ENCODE measurements at regions not wholly inside any gene's neighbourhood (a gene's known extent, or its start where the extent isn't known, plus 50 kb on each side); places are given as distances from the start of the nearest gene placed in this dataset.

- H3K4me2 ChIP-seq (ENCODE audit: low read depth, low read length): no peak overlapping the region
- DNase-seq: no peak
- TF ChIP-seq CTCF (IDR thresholded peaks at IDR 0.05; ENCODE audit: low read length) (no peak), EZH2 (optimal IDR thresholded peaks at IDR 0.05; ENCODE audit: low read depth, low read length) (no peak), EZH2phosphoT487 (IDR thresholded peaks at IDR 0.05; ENCODE audit: low read length) (no peak)
- no peaks in the 10 kb centered on the region for H3K79me2 ChIP-seq (ENCODE audit: low read length)
- H2AFZ ChIP-seq (ENCODE audit: low read length): no peak overlapping the region
- H3K9ac ChIP-seq (ENCODE audit: low read length): no peak overlapping the region
- H3K27ac ChIP-seq (ENCODE audit: low read length): no peak overlapping the region
- no peaks in the 10 kb centered on the region for H3K4me1 ChIP-seq (ENCODE audit: low read length)
- H3K9me3 ChIP-seq (replicated peaks; ENCODE audit: insufficient read depth, low read length): no peaks in the 10 kb centered on the region
- H3K27me3 ChIP-seq (replicated peaks; ENCODE audit: insufficient read depth, low read length): no peaks in the 10 kb centered on the region
- no peaks in the 10 kb centered on the region for H3K9me2 ChIP-seq (replicated peaks; ENCODE audit: insufficient read depth, low read length)
- H4K20me1 ChIP-seq (ENCODE audit: insufficient read depth, low read length): no peaks in the 10 kb centered on the region
- no peaks in the 10 kb centered on the region for H3F3A ChIP-seq (ENCODE audit: insufficient read depth, low read length)
- no peak overlapping the region for H3K4me3 ChIP-seq (ENCODE audit: low read length)
- no peaks in the 10 kb centered on the region for H3K36me3 ChIP-seq (replicated peaks; ENCODE audit: insufficient read depth, low read length)
Measured at GRCh38 chr9:81456431-81457006, 232.8 kb downstream of the TLE1 start.

- Histone ChIP-seq H3K9ac (ENCODE audit: low read length) (no peak overlapping the region), H3K27ac (ENCODE audit: low read length) (no peak overlapping the region), H3K27me3 (replicated peaks; ENCODE audit: insufficient read depth, low read length) (no peaks in the 10 kb centered on the region), H3F3A (ENCODE audit: insufficient read depth, low read length) (no peaks in the 10 kb centered on the region), H3K4me3 (ENCODE audit: low read length) (no peak overlapping the region), H3K4me2 (ENCODE audit: low read depth, low read length) (no peak overlapping the region), H3K79me2 (ENCODE audit: low read length) (no peaks in the 10 kb centered on the region), H3K36me3 (replicated peaks; ENCODE audit: insufficient read depth, low read length) (no peaks in the 10 kb centered on the region), H3K9me3 (replicated peaks; ENCODE audit: insufficient read depth, low read length) (no peaks in the 10 kb centered on the region), H2AFZ (ENCODE audit: low read length) (no peak overlapping the region), H3K9me2 (replicated peaks; ENCODE audit: insufficient read depth, low read length) (no peaks in the 10 kb centered on the region), H3K4me1 (ENCODE audit: low read length) (no peaks in the 10 kb centered on the region), H4K20me1 (ENCODE audit: insufficient read depth, low read length) (no peaks in the 10 kb centered on the region)
- no peak for TF ChIP-seq CTCF (IDR thresholded peaks at IDR 0.05; ENCODE audit: low read length)
- no peak for TF ChIP-seq EZH2phosphoT487 (IDR thresholded peaks at IDR 0.05; ENCODE audit: low read length)
- TF ChIP-seq EZH2 (optimal IDR thresholded peaks at IDR 0.05; ENCODE audit: low read depth, low read length): no peak
- no peak for DNase-seq
Measured at GRCh38 chr9:81455462-81456219, 233.7 kb downstream of the TLE1 start.

- Histone ChIP-seq H3K27me3 (replicated peaks; ENCODE audit: insufficient read depth, low read length) (no peaks in the 10 kb centered on the region), H3K9me3 (replicated peaks; ENCODE audit: insufficient read depth, low read length) (no peaks in the 10 kb centered on the region), H3K79me2 (ENCODE audit: low read length) (no peaks in the 10 kb centered on the region)
Measured at GRCh38 chr9:81445331-81445921, 243.9 kb downstream of the TLE1 start.

More at GRCh38 chr9:81445331-81445921, 243.9 kb downstream of the TLE1 start:
- Histone ChIP-seq H3F3A (ENCODE audit: insufficient read depth, low read length) (no peaks in the 10 kb centered on the region), H4K20me1 (ENCODE audit: insufficient read depth, low read length) (no peaks in the 10 kb centered on the region), H2AFZ (ENCODE audit: low read length) (no peak overlapping the region), H3K9ac (ENCODE audit: low read length) (no peak overlapping the region), H3K36me3 (replicated peaks; ENCODE audit: insufficient read depth, low read length) (no peaks in the 10 kb centered on the region), H3K4me2 (ENCODE audit: low read depth, low read length) (no peak overlapping the region), H3K9me2 (replicated peaks; ENCODE audit: insufficient read depth, low read length) (no peaks in the 10 kb centered on the region), H3K4me1 (ENCODE audit: low read length) (no peaks in the 10 kb centered on the region), H3K27ac (ENCODE audit: low read length) (no peak overlapping the region), H3K4me3 (ENCODE audit: low read length) (no peak overlapping the region)
- DNase-seq: no peak
- TF ChIP-seq EZH2phosphoT487 (IDR thresholded peaks at IDR 0.05; ENCODE audit: low read length) (no peak), EZH2 (optimal IDR thresholded peaks at IDR 0.05; ENCODE audit: low read depth, low read length) (no peak), CTCF (IDR thresholded peaks at IDR 0.05; ENCODE audit: low read length) (no peak)
